ENCODE measurements at regions not wholly inside any gene's neighbourhood (a gene's known extent, or its start where the extent isn't known, plus 50 kb on each side); places are given as distances from the start of the nearest gene placed in this dataset.
"Not testable (repeated sequence)": the region's sequence is repeated elsewhere in the genome, so short reads cannot be mapped to it uniquely, and the experiment has no call there.

GRCh38 chr1:121016182-121017028, 126.8 kb downstream of the PPIAL4A start:
- peak; percentile 38 for DNase-seq

GRCh38 chr1:121019715-121020349, 130.3 kb downstream of the PPIAL4A start:
- H3K9me2 ChIP-seq; H3K79me2 ChIP-seq (ENCODE audit: insufficient read depth); H3K9me3 ChIP-seq; H3K27me3 ChIP-seq (ENCODE audit: insufficient read depth); DNase-seq; H3K4me2 ChIP-seq; H2AFZ ChIP-seq (ENCODE audit: low read depth); H3K27ac ChIP-seq (ENCODE audit: low read depth in 2 of 2, low read length in 1 of 2); H3K9ac ChIP-seq; H3K4me1 ChIP-seq (ENCODE audit: control insufficient read depth in 1 of 2, insufficient read depth in 2 of 2, low read depth in 1 of 2, low read length in 1 of 2); H3K36me3 ChIP-seq (replicated peaks in 1 of 2; ENCODE audit: control insufficient read depth in 1 of 2, insufficient read depth in 2 of 2, low read length in 1 of 2); H4K20me1 ChIP-seq (ENCODE audit: insufficient read depth); CTCF ChIA-PET; H3F3A ChIP-seq (replicated peaks; ENCODE audit: insufficient read depth); POLR2A ChIA-PET: not testable (repeated sequence)
- TF ChIP-seq CTCF (IDR thresholded peaks at IDR 0.05): peak; percentile 14; the same call in 1 of the 2 replicates
- 4% methylated on average over 4 of the region's 17 CpGs for WGBS (ENCODE audit: low lambda C conversion rate)
- peak overlapping the region in 1 of 2 experiments; percentile 31; a peak in 2 of 4 replicates for H3K4me3 ChIP-seq (ENCODE audit: low read depth in 2 of 2, low read length in 1 of 2)

More at GRCh38 chr1:121016182-121017028, 126.8 kb downstream of the PPIAL4A start:
- H3K79me2 ChIP-seq (ENCODE audit: insufficient read depth); POLR2A ChIA-PET; H3K9ac ChIP-seq; H3K27me3 ChIP-seq (ENCODE audit: insufficient read depth); H3K4me3 ChIP-seq (ENCODE audit: low read depth in 2 of 2, low read length in 1 of 2); H3K9me3 ChIP-seq; H3K36me3 ChIP-seq (replicated peaks in 1 of 2; ENCODE audit: control insufficient read depth in 1 of 2, insufficient read depth in 2 of 2, low read length in 1 of 2); H3K4me1 ChIP-seq (ENCODE audit: control insufficient read depth in 1 of 2, insufficient read depth in 2 of 2, low read depth in 1 of 2, low read length in 1 of 2); CTCF ChIA-PET; H4K20me1 ChIP-seq (ENCODE audit: insufficient read depth); H3K27ac ChIP-seq (ENCODE audit: low read depth in 2 of 2, low read length in 1 of 2); H3F3A ChIP-seq (replicated peaks; ENCODE audit: insufficient read depth); H2AFZ ChIP-seq (ENCODE audit: low read depth); H3K4me2 ChIP-seq; H3K9me2 ChIP-seq: not testable (repeated sequence)
- TF ChIP-seq FOSL2 (IDR thresholded peaks at IDR 0.05; ENCODE audit: borderline replicate concordance, low read depth) (peak; percentile 48; the same call in 1 of the 2 replicates), TEAD4 (IDR thresholded peaks at IDR 0.05; ENCODE audit: borderline replicate concordance, insufficient read depth) (peak; percentile 56; the same call in 1 of the 2 replicates), RXRA (IDR thresholded peaks at IDR 0.05; ENCODE audit: borderline replicate concordance, low read depth) (peak; percentile 34; the same call in 1 of the 2 replicates)
- WGBS (ENCODE audit: low lambda C conversion rate): 45% methylated on average over 18 of the region's 32 CpGs

GRCh38 chr1:121020350-121021236, 131.0 kb downstream of the PPIAL4A start:
- H3K9ac ChIP-seq; H3K4me3 ChIP-seq (ENCODE audit: low read depth in 2 of 2, low read length in 1 of 2); H3K36me3 ChIP-seq (replicated peaks in 1 of 2; ENCODE audit: control insufficient read depth in 1 of 2, insufficient read depth in 2 of 2, low read length in 1 of 2); H3K9me2 ChIP-seq; H3K79me2 ChIP-seq (ENCODE audit: insufficient read depth); H3K4me1 ChIP-seq (ENCODE audit: control insufficient read depth in 1 of 2, insufficient read depth in 2 of 2, low read depth in 1 of 2, low read length in 1 of 2); H3K4me2 ChIP-seq; H3K27ac ChIP-seq (ENCODE audit: low read depth in 2 of 2, low read length in 1 of 2); H3K27me3 ChIP-seq (ENCODE audit: insufficient read depth); CTCF ChIA-PET; DNase-seq; H3F3A ChIP-seq (replicated peaks; ENCODE audit: insufficient read depth); H2AFZ ChIP-seq (ENCODE audit: low read depth); H3K9me3 ChIP-seq; POLR2A ChIA-PET; H4K20me1 ChIP-seq (ENCODE audit: insufficient read depth): not testable (repeated sequence)
- TF ChIP-seq TEAD4 (IDR thresholded peaks at IDR 0.05; ENCODE audit: borderline replicate concordance, insufficient read depth): peak; percentile 52; the same call in 1 of the 2 replicates
- whole genome bisulfite sequencing (ENCODE audit: low lambda C conversion rate): 24% methylated on average over 23 of the region's 37 CpGs

DNA sequence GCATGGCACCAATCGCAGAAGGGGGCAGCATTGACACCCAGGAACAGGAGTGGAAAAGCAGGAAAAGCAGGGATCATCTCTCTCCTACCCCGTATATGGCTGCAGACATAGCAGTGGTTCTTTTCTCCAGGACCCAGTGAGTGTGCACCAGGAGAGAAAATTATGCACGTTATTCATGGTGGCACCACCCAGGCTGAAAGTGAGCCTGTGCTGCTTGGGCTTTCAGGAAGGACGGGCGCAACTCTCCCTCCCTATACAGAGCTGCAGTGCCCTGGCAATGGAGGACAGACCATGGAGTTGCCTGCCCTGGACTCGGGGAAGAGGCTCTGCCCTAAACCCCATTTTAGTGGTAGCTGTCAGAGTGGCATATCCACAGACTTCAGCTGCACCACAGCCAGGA, 132.1 kb downstream of the PPIAL4A start:
- H3K4me2 ChIP-seq; H4K20me1 ChIP-seq (ENCODE audit: insufficient read depth); H3K36me3 ChIP-seq (replicated peaks in 1 of 2; ENCODE audit: control insufficient read depth in 1 of 2, insufficient read depth in 2 of 2, low read length in 1 of 2); H3K9me2 ChIP-seq; H3K4me3 ChIP-seq (ENCODE audit: low read depth in 2 of 2, low read length in 1 of 2); H3K27ac ChIP-seq (ENCODE audit: low read depth in 2 of 2, low read length in 1 of 2); DNase-seq; H3K9me3 ChIP-seq; POLR2A ChIA-PET; H3K4me1 ChIP-seq (ENCODE audit: control insufficient read depth in 1 of 2, insufficient read depth in 2 of 2, low read depth in 1 of 2, low read length in 1 of 2); H3K9ac ChIP-seq; H3K79me2 ChIP-seq (ENCODE audit: insufficient read depth); H3K27me3 ChIP-seq (ENCODE audit: insufficient read depth); H3F3A ChIP-seq (replicated peaks; ENCODE audit: insufficient read depth); H2AFZ ChIP-seq (ENCODE audit: low read depth); CTCF ChIA-PET: not testable (repeated sequence)
- 59% methylated on average over 4 of the region's 6 CpGs for WGBS (ENCODE audit: low lambda C conversion rate)

All from SK-N-SH (cell line).